Right atrium auricular region (tissue), 2 donors: ENCODE measurements at regions not wholly inside any gene's neighbourhood (a gene's known extent, or its start where the extent isn't known, plus 50 kb on each side); places are given as distances from the start of the nearest gene placed in this dataset.

Experiments used
- DNase-seq: peaks from one replicate; pipeline ENCODE4 v3.0.0-alpha.2; 2019; ENCODE audit warnings: low spot score
- H3K27ac ChIP-seq, 2 donors: fragments of 200-600 bp; sonication (generic); 1 replicate in 1 of 2; 2 replicates in 1 of 2; pipeline ENCODE4 v1.5.1; 2016 to 2019
- H3K27me3 ChIP-seq, 2 donors: fragments of 200-600 bp; sonication (generic); one replicate each; pipeline versions ENCODE4 v1.5.1 to v1.6.0; 2017 to 2019
- H3K36me3 ChIP-seq: fragments of 200-600 bp; sonication (generic); one replicate; pipeline ENCODE4 v1.5.1; 2016
- H3K4me1 ChIP-seq, 2 donors: fragments of 200-600 bp; sonication (generic); one replicate each; pipeline versions ENCODE4 v1.5.1 to v1.6.0; 2017 to 2019
- H3K4me3 ChIP-seq, 2 donors: fragments of 200-600 bp; sonication (generic); 1 replicate in 1 of 2; 2 replicates in 1 of 2; pipeline ENCODE4 v1.5.1; 2017 to 2019; ENCODE audit warnings: mild to moderate bottlenecking in 1 of 2, moderate library complexity in 1 of 2
- H3K9me3 ChIP-seq, 2 donors: fragments of 200-600 bp; sonication (generic); one replicate each; pipeline ENCODE4 v1.5.1; 2019
- CTCF ChIP-seq, 2 donors: fragments of 200-600 bp; sonication (generic); IDR thresholded peaks; one replicate each; pipeline ENCODE4 v1.5.1; 2019; ENCODE audit warnings: antibody characterized with exemption in 2 of 2

- DNase-seq, result no peak
- no peaks in the 10 kb centered on the region for H3K27me3 ChIP-seq
- H3K4me3 ChIP-seq, result no peak overlapping the region
- H3K9me3 ChIP-seq, result peaks cover 0 to 16% of the 10 kb centered on the region in 2 donors
- H3K27ac ChIP-seq, result no peak overlapping the region
- H3K36me3 ChIP-seq, result no peaks in the 10 kb centered on the region
- TF ChIP-seq CTCF (IDR thresholded peaks at IDR 0.05), result no peak
- H3K4me1 ChIP-seq, result no peaks in the 10 kb centered on the region
Measured at GRCh38 chr15:61331019-61331418, 101.9 kb upstream of the RORA start.

- Histone ChIP-seq H3K27me3 (no peaks in the 10 kb centered on the region), H3K27ac (no peak overlapping the region), H3K36me3 (no peaks in the 10 kb centered on the region), H3K9me3 (no peaks in the 10 kb centered on the region), H3K4me1 (no peaks in the 10 kb centered on the region), H3K4me3 (no peak overlapping the region)
- no peak for TF ChIP-seq CTCF (IDR thresholded peaks at IDR 0.05)
- no peak for DNase-seq
Measured at GRCh38 chr15:61327019-61327631, 98.0 kb upstream of the RORA start.

- DNase-seq, result no peak
Measured at GRCh38 chr15:61319892-61320291, 90.8 kb upstream of the RORA start.

GRCh38 chr15:61318802-61319525 lies 89.9 kb upstream of the RORA start:
- Histone ChIP-seq H3K4me1 (no peaks in the 10 kb centered on the region), H3K9me3 (no peaks in the 10 kb centered on the region), H3K4me3 (no peak overlapping the region), H3K27ac (no peak overlapping the region), H3K36me3 (no peaks in the 10 kb centered on the region), H3K27me3 (no peaks in the 10 kb centered on the region)
- TF ChIP-seq CTCF (IDR thresholded peaks at IDR 0.05), result no peak
- no peak for DNase-seq

More at GRCh38 chr15:61319892-61320291, 90.8 kb upstream of the RORA start:
- H3K4me3 ChIP-seq, result no peak overlapping the region
- TF ChIP-seq CTCF (IDR thresholded peaks at IDR 0.05), result no peak
- H3K9me3 ChIP-seq, result no peaks in the 10 kb centered on the region
- no peaks in the 10 kb centered on the region for H3K36me3 ChIP-seq
- H3K27me3 ChIP-seq, result no peaks in the 10 kb centered on the region
- no peaks in the 10 kb centered on the region for H3K4me1 ChIP-seq
- no peak overlapping the region for H3K27ac ChIP-seq

- H3K27ac ChIP-seq, result no peak overlapping the region
- no peak for DNase-seq
- no peak for TF ChIP-seq CTCF (IDR thresholded peaks at IDR 0.05)
Measured at GRCh38 chr15:61318301-61318700, 89.2 kb upstream of the RORA start.

More at GRCh38 chr15:61318301-61318700, 89.2 kb upstream of the RORA start:
- Histone ChIP-seq H3K36me3 (no peaks in the 10 kb centered on the region), H3K4me3 (no peak overlapping the region), H3K27me3 (no peaks in the 10 kb centered on the region), H3K4me1 (no peaks in the 10 kb centered on the region), H3K9me3 (no peaks in the 10 kb centered on the region)
